ENCODE measurements at regions not wholly inside any gene's neighbourhood (a gene's known extent, or its start where the extent isn't known, plus 50 kb on each side); places are given as distances from the start of the nearest gene placed in this dataset.
"Not testable (repeated sequence)": the region's sequence is repeated elsewhere in the genome, so short reads cannot be mapped to it uniquely, and the experiment has no call there.

DNA sequence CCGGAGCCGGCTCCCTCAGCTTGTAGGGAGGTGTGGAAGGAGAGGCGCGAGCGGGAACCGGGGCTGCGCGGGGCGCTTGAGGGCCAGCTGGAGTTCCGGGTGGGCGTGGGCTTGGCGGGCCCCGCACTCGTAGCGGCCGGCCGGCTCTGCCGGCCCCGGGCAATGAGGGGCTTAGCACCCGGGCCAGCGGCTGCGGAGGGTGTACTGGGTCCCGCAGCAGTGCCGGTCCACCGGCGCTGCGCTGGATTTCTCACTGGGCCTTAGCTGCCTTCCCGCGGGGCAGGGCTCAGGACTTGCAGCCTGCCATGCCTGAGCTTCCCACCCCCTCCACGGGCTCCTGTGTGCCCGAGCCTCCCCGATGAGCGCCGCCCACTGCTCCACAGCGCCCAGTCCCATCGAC lies 404.3 kb downstream of the ZBBX start:
- DNase-seq, result not testable (repeated sequence)

DNA sequence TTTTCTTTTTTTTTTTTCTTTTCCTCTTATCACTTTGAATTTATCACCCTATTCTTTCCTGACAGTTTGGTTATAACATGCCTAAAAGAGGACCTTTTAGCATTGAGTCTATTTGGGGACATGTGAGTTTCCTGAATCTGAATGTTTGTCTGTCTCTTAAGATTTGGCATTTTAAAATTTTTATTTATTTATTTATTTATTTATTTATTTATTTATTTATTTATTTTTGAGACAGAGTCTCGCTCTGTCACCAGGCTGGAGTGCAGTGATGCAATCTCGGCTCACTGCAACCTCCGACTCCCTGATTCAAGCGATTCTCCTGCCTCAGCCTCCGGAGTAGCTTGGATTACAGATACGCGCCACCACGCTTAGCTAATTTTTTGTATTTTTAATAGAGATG lies 412.4 kb downstream of the ZBBX start:
- not testable (repeated sequence) for DNase-seq

DNA sequence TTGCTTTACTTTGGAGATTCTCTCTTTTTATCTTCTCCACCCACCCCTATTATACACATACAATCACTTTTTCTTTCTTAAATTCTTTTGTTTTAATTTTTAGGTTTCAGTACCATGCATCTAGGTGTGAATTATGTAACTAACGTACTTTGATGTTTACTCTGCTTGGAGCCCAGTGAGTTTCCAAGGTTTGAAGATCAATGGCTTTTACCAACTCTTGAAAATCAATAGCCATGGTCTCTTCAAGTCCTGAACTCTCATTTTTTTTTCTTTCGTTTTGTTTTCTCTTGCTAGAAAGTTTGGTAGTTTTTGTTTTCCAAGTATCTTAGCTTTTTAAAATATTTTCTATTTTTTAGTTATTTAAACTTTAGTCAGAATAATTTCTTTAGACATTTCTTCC lies 417.2 kb downstream of the ZBBX start:
- DNase-seq, result no peak

DNA sequence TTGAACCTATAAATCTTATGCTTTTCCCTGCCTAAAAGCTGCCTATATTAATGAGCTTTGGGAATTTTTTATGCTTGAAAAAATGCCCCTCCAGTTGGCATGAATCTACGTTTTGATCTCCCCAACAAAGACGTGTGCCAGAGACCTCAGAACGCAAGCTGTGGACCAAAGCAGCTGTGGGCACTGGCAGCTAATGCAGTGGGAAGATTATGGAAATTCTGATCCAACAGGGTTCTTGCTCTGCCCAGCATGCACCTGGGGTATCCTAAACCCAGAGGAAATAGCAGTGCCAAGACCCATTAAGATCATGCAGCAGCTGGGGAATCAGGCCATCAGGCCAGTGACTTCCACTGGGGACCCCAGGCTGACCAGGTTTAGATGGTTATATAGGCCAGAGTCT lies 423.0 kb downstream of the ZBBX start:
- DNase-seq, result peak; percentile 3

DNA sequence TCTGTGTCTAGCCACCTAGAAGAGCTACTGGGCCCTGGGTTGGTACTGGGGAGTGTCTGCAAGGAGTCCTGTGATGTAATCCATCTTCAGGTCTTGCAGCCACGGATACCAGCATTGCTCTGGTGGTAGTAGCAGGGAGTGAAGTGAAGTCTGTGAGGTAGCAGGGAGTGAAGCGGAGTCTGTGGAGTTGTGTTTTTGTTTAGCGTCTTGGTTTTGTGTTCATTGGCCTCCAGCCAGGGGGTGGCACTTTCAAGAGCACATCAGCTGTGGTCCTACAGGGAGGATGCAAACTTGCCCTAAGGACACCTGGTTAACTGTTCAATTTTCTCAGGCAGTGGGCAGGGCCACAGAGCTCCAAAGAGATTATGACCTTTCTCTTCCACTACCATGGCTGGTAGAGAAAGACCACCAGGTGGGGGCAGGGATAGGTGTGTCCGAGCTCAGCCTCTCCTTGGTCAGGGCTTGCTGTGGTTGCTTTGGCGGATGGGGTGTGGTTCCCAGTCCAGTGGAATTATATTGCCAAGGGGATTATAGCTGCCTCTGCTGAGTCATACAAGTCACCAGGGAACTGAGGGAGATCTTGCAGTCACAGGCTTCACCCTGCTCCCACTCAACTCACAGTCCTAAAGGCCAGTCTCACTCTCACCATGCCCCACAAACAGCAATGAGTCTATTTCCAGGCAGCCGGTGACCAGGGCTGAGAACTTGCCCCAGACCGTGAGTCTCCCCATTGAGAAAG lies 424.7 kb downstream of the ZBBX start:
- no peak for DNase-seq

DNA sequence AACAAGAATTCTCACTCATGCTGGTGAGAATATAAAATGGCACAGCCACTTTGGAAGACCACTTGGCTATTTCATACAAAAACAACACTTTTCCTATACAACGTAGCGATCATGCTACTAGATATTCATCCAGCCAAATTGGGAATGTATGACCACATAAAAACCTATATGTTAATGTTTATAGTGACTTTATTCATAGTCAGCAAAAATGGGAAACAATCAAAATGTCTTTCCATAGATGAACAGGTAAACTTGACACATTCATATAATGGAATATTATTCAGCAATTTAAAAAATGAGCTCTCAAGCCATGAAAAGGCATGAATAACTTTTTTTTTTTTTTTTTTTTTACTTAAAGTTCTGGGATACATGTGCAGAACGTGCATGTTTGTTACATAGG lies 445.2 kb downstream of the ZBBX start:
- no peak for DNase-seq

DNA sequence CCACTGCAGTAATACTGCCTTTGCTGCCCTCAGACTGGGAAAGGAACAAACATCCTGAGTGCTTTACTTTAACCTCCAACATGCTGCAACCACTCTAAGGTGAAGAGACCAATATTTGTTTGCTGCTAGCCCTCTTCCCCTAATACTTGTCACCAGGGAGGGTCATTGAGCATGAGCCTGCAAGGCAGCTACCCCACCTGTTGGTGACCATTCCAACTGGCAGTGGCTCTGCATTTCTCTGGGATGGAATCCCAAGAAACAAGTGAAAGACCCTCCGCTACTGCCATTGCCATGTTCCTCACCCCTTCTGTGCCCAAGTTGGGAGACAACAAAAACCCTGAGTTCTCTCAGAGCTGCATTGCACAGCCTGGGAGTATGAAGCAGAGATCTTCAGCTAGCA lies 462.7 kb downstream of the ZBBX start:
- no peak for DNase-seq

DNA sequence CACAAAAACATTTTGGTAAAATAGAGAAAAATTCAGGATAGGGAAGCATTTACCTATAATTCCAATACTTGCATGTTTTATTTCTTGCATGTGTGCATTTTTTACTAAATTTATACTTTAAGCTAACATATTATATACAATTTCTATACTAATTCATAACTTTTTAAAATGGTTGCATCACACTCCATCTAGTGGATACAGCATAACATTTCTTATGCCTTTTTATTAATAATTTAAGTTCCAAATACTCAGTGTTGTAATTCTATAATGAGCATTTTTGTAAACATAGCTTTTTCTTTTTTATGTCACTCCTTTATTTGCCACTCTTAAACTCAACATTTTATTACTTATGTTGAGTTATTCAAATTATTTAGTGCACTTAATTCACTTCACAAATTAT lies 477.7 kb downstream of the ZBBX start:
- no peak for DNase-seq

DNA sequence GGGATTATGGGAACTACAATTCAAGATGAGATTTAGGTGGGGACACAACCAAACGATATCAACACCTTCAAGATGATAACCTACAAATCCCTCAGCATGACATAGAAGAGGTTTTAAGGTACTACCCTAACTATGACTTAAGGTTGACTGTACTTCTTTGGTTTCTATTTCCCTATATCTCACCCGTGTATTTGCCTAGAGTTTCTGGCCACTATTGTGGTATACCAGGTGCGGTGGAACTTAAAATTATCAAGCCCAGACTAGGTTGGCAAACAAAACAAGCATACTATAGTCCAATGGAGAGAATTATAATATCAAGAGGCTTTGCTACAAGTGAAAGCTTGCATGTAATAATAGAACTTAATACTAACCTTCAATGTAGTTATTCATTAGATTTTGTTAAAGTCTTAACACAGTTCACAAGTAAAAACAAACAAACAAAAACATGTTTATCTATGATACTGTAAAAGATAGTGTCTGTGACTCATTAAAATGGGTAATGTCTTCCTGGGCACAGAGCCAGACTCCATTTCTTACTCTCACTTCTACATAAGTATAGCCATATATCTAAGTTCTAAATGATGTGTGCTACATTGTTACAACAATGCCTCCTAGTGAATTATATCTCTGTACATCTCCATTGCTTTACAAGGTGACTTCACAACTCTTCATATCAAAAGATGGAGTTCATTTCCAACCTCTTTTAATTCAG lies 479.1 kb downstream of the ZBBX start:
- no peak for DNase-seq

DNA sequence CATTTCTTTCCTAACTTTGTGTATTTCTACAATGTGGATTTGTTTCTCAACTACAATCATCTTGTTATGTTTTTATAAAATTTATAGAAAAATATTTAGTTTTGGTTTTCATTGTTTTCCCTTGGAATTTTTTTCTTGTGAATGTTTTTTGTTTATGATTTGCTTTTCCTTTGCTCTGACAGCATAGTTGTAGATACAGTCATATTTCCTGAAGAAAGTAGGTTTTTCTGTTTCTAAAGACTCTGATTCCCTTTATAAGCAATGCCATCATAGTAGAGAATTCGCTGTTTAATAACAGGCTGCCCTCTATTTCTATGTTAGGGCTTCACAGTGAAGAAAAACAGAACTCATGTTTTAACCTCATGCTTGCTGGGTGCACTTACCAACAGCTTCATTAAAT lies 482.3 kb downstream of the ZBBX start:
- DNase-seq, result no peak

DNA sequence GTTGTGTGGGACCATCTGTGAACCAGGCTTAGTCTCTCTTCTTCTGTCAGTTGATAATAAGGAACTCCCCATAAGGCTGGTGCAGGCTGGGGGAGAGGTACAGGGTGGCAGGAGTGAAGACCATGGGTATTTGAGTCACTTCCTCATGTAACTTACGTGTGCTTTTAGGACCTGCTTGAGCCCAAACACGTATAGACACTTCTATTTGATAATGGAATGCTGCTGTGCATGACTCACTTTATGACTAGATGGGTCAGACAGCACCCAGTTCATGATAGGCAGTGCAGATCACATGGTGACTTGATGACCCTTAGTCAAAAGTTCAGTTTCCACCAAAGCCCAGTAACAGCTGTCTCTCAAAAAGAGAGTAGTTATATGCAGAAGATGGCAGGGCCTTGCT lies 490.9 kb downstream of the ZBBX start:
- DNase-seq, result no peak

DNA sequence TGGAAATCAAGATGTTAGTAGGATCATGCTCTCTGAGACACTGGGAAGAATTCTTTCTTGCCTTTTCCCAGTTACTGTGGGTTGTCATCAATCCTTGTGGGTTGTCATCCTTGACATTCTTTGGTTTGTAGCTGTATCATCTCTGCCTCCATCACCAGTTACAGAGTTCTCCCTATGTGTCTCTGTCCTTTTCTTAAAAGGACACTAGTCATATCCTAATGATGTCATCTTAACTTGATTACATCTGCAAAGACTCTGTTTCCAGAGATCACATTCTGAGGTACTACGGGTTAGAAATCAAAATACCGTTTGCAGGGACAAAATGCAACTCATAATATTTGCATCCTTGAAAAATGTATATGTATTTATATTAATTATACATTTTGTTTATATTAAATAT lies 500.4 kb downstream of the ZBBX start:
- DNase-seq, result no peak

DNA sequence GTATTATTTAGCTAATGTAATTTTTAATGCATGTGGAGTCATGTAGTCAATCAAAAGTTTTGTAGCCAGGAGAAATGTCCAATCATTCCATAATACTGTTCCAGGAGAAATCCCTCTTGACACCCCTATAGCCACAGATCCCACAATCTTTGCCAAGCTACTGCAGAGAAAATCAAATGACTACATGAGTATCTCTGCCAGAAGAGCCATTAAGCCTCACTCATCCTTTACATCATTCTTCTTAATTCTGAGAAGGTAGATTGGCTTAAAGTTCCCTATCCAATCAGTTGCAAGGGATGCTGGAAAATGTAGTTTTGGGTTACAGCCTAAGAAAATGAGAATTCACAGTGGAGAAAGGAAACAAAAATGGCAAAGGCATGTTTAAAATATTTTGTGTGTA lies 502.1 kb downstream of the ZBBX start:
- DNase-seq, result no peak

DNA sequence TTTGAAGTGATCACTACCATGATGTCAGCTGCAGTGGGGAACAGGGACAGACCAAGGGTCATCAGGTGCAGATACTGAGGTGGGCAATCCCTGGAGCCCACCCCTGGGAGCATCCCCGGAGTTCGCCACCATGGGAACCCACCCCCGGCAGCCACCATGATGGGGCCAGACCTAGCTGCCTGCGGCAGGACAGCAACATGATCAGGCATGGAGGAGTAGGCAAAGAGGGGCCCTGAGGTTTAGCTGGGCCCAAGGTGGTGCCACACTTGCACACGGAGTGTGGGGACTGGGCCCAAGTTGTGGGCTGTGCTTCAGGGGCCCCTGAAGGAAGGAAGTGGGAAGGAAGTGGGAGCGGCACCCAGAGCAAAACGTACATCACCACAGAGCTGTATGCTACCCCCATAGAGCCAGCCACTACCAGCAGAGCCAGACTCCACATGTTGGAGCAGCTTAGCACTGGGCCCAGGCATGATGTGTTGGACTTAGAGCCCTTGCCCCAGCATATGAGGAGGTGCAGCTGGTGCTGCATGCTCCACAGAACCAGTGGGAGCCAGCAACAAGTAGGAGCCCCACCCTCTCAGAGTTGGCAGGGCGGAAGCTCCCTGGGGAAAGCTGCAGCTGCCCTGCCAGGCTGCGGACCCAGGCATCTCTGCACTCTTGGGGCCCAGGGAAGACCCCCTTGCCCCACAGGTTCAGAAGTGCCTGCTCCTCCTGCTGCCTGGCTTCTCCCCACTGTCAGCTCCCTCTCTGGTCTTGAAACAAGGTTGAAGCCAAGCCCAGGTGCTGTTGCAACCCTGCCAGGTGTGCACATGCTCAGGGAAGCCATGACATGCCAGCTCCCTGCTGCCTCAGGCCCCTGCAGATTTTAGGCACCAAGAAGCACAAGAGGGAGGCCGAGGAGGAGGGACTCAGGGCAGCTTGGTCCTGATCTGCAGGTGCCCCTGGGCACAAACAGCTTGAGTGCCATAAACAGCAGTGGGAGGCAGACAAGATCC lies 515.3 kb downstream of the ZBBX start:
- DNase-seq, result no peak

DNA sequence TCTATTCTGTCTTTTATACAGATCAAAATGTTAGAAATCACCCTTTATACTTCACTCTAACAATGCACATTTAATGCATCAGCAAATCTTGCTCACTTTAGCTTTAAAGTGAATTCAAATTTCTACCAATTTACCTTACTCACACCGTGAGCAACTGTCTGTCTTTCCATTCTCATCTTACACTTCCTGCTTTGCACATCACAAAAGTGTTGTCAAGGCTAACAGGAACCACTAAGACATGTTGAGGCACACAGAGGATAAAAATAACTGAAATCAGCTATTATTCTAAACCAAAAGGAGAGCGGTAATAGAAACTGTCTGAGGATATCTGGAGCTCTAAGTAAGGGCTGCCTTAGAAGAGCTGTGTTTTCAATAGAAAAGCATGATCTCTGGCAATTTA lies 519.9 kb downstream of the ZBBX start:
- DNase-seq, result no peak

DNA sequence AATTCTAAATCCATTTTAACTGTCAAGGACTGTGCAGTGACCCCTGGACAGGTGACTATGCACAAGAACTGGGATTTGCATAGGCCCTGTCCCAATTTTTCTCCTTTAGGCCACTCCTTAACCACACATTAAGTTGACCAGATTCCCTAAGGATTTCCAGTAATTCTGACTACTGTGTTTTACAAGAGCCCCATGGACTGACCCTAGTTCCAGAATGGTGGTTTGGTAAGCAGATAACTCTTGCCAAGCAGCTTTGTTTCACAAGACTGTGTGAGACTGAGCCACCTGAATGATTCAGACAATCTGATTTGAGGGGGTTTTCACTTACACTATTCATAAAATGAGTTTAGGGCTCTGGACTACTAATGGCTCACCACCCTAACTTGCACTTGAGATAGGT lies 535.8 kb downstream of the ZBBX start:
- no peak for DNase-seq

DNA sequence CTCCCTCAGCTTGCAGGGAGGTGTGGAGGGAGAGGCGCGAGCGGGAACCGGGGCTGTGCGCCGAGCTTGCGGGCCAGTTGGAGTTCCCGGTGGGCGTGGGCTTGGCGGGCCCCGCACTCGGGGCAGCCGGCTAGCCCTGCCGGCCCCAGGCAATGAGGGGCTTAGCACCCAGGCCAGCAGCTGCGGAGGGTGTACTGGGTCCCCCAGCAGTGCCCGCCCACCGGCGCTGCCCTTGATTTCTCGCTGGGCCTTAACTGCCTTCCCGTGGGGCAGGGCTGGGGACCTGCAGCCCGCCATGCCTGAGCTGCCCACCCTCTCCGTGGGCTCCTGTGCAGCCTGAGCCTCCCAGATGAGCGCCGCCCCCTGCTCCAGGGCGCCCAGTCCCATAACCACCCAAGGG lies 537.3 kb downstream of the ZBBX start:
- not testable (repeated sequence) for DNase-seq

DNA sequence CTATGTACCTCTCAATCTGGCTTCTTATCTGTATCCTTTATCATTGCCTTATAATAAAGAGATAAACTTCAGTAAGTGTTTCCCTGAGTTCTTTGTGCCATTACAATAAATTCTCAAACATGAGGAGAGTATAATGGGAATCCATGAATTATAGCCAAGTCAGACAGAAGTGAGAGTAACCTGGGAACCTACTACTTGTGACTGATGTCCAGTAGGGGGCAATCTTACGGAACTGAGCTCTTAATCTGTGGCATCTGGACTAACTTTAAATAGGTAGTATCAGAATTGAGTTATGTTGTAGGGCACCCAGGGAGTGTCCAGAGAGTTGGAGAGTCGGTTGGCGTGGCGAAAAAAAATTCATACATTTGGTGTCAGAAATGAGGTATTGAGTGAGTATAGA lies 542.6 kb downstream of the ZBBX start:
- no peak for DNase-seq

DNA sequence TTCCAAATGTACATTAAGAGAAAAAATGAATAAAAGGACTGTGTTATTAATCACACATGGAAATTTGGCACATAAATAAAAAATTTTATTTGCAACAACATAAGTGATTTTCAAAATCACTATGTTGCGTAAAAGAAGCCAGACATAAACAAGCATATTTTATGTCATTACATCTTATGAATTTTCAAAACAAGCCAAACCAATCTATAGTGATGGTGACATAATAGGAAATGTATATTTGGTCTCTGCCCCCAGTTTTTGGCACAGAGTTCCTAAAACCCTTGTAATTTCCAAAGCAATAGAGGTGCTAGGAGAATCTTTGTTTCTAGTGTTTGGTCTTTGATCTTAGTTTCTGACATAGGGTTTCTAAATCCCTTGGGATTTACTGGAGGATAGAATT lies 543.3 kb downstream of the ZBBX start:
- DNase-seq, result no peak

DNA sequence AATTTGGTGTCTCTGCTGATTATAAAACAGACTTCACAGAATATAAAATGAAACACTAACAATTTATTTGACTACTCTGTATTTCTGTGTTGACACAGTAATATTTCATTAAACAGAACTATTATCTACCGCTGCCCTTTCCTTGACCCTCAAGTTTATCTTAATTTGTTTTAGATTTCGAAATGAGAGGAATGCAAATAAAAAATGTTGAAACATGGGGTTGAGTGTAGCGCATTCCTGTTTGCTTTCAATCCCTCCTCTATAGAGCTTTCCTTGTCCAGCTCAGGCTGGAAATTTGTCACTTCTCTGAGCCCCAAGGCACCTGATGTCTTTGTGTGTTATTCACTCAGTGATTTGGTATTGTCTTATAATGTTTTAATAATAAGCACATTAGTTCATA lies 550.2 kb downstream of the ZBBX start:
- DNase-seq, result no peak

DNA sequence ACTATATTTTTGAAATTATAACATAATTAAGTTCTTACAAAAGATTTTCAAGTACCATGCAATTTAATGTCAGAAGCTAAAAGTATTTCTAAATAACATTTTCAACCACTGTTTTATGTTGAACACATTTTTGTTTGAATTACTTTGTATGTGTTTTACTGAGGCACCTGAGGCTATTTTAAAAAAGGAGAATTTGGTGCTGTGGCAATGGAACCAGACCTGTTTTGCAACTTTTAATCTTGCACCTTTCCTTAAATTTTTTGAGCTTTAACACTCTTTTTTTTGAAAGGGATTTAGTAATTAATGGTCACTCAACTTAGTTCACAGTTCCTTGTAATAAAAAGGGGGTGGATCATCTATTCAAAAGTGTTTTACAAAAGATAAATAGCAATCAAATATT lies 561.6 kb downstream of the ZBBX start:
- DNase-seq, result no peak

DNA sequence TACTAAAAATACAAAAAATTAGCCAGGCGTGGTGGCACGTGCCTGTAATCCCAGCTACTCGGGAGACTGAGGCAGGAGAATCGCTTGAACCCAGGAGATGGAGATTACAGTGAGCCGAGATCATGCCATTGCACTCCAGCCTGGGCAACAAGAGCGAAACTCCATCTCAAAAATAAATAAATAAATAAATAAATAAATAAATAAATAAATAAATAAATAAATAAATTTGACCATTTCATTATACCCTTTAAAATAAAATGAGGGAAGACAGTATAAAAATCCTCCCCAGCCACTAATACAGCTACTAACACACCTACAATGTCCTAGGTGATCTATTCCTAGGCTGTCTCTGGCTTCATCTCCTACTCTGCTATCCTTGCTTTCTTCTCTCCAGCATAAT lies 562.8 kb downstream of the ZBBX start:
- DNase-seq, result not testable (repeated sequence)

DNA sequence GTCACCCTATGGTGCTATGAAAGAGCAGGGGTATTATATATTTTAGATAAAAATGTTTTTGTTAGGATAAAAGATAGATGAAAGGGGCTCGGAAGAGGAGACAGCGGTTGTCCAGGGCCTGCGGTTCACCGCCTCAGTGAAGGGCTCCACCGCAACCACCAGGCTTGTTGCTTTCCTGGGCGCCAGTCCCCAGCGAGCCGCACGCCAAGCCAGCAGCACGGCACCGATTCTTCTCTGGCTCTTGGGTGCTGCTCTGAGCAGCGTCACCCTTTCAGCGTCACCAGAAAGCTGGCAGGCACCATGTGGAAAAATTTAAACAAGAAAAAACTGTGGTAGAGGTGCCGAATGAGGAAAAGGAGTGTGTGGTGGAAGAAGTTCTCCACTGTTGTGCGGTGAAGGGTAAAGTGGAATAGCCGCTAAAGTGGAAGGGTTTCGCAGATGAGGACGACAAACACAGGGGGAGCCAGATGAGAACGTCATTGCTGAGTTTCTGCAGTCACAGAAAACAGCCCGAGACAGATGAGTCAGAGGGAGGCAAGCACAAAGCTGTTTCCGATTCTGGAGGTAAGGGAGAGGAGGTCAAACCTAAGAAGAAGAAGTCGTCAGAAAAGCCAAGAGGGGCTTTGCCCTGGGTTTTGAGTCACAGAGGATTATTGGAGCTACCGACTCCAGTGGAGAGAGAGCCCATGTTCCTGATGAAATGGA lies 569.2 kb downstream of the ZBBX start:
- no peak for DNase-seq

Measured in NCI-H446 treated with DMSO at 0.1 percent for 48 hours (cell line).